Stimulated activated CD8-positive, alpha-beta memory T cell treated with anti-CD3 and anti-CD28 coated beads, Interleukin-15, amount 100 ng/mL, for 4 hours (primary cell): ENCODE measurements at regions not wholly inside any gene's neighbourhood (a gene's known extent, or its start where the extent isn't known, plus 50 kb on each side); places are given as distances from the start of the nearest gene placed in this dataset.
"Not testable (repeated sequence)": the region's sequence is repeated elsewhere in the genome, so short reads cannot be mapped to it uniquely, and the experiment has no call there.

Experiments used
- DNase-seq, 2 donors: peaks; one replicate each; pipeline ENCODE4 v3.0.0-alpha.2; 2020; ENCODE audit warnings: low read depth in 2 of 2

DNA sequence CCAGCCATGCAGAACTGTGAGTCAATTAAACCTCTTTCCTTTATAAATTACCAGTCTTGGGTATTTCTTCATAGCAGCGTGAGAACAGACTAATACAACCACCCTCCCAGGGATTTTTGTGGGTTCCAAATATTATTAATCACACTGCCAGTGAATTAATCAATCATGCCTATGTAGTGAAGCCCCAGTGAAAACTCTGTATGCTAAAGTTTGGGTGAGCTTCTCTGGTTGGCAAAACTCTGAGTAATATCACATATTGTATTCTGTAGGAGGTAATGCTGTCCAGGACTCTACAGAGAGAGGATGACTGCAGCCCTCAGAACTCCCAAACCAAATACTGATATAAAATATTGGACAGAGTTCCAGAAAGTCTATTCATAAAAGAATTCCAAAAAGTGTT, 216.9 kb downstream of the RPAP3 start:
- no peak for DNase-seq

DNA sequence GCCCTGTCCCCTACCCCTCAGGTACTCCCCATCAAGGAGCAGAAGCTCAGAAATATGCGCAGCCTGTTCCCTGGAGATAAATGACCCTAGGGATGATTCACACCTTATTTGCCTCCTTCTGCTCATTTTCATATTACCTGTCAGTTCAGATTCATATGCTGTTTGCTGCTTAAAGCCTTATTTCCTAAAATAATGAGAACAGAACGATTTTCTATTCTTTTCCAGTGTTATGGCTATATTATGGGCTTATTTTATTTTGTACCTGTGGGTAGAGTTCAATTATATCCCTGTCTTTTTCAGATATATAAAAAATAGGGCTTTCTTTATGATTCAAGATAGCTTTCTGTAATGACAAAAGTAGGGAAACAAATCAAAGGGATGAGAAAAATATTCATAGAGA, 224.8 kb downstream of the RPAP3 start:
- DNase-seq = no peak

DNA sequence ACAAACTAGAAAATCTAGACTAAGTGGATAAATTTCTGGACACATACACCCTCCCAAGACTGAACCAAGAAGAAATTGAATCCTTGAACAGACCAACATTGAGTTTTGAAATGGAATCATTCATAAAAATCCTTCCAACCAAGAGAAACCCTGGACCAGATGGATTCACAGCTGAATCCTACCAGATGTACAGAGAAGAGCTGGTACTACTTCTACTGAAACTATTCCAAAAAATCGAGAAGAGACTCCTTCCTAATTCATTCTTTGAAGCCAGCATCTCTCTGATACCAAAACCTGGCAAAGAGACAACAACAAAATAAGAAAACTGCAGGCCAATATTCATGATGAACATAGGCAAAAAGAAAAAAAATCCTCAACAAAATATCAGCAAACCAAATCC, 227.4 kb downstream of the RPAP3 start:
- no peak for DNase-seq

DNA sequence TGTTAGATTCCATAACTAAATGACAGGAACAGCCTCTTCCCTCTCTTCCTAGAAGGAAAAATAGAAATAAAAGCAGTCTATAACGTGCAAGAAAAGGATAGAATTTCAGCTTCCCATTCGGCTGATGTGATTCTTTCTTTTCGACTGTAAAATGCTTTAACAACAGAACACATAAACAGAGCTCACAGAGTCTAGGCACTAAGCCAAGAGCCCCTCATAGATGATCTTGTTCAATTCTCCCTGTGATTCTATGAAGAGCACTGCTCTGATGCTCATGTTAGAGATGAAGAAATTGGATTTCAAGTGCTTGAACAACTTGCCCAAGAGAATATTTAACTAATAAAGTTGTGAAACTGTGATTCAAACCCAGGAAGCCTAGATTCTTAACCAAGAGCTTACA, 232.7 kb downstream of the RPAP3 start:
- no peak for DNase-seq

DNA sequence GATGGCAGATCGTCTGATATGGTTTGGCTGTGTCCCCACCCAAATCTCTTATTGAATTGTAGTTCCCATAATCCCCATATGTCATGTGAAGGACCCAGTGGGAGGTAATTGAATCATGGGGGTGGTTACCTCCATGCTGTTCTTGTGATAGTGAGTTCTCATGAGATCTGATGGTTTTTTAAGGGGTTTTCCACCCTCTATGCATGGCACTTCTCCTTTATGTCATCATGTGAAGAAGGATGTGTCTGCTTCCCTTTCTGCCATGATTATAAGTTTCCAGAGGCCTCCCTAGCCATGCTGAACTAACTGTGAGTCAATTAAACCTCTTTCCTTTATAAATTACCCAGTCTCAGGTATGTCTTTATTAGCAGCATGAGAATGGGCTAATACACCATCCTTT, 235.5 kb downstream of the RPAP3 start:
- not testable (repeated sequence) for DNase-seq

DNA sequence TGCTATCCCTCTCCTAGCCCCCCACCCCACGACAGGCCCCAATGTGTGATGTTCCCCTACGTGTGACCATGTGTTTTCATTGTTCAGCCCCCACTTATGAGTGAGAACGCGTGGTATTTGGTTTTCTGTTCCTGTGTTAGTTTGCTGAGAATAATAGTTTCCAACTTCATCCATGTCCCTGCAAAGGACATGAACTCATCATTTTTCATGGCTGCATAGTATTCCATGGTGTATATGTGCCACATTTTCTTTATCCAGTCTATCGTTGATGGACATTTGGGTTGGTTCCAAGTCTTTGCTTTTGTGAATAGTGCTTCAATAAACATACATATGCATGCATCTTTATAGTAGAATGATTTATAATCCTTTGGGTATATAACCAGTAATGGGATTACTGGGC, 241.9 kb downstream of the RPAP3 start:
- not testable (repeated sequence) for DNase-seq

DNA sequence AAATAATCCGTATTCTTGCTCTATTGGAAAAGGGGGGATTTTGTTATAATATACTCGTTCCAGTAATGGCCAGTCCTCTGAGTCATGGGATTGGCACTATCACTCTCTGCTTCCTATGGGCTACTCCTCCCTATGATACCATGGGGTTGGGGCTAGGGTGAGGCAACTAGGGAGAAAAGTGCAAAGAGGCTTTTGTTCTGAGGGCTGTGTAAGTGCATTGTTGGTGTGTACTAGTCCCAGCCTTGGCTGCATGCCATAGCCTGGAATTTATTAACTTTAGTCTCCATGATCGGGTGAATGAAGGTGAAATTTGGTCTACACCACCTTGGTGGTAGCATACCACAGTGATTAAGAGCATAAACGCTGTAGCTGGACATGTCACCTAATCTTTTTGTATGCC, 247.6 kb downstream of the RPAP3 start:
- DNase-seq = no peak

DNA sequence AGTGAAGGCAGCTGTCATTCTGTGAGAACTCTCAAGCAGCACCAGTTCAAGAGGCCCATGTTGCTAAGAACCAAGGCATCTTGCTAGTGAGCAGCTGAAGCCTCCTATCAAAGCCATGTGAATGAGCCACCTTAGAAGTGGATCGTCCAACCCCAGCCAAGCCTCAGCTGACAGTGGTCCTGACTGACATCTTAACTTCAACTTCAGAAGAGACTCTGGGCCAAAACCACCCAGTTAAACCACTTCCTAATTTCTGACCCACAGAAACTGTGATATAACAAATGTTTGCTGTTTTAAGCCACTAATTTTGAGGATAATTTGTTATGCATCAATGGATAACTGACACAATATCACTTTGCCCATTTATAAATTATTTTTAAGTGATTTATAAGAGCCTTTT, 256.0 kb downstream of the RPAP3 start:
- no peak for DNase-seq

DNA sequence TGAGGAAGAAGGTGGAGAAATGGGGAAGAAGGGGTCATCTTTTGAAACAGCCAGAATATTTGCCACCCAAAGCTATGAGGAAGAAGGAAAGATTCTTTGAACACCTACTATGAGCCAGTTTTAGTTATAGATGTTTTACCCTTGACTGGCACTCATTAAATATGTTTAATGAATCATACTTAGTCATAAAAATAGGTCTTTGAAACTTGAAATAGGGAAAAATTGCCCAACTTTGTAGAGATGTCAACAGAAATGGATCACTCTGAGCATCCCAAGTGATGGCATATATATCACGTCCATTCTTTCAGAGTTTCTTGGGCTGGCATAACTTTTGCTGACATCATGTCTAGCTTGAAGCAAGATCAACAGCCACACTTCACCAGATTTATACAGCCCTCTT, 263.5 kb downstream of the RPAP3 start:
- DNase-seq = no peak

DNA sequence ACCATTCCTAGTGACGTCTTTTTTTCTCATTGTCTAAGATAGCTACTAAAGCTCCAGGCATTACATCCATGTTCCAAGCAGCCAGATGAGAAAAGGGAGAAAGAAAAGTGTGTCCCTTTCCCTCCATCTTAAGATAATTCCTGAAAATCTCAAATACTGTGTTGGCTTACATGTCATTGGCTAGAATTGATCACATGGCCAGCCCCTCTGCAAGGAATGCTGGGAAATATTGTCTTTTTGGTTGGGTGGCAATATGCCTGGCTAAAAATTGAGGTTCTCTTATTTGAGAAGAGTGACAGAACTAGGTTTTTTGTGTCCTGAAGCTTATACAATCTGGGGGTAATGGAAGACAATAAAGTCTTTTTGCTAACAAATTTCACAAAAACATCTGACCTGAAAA, 264.3 kb downstream of the RPAP3 start:
- no peak for DNase-seq

DNA sequence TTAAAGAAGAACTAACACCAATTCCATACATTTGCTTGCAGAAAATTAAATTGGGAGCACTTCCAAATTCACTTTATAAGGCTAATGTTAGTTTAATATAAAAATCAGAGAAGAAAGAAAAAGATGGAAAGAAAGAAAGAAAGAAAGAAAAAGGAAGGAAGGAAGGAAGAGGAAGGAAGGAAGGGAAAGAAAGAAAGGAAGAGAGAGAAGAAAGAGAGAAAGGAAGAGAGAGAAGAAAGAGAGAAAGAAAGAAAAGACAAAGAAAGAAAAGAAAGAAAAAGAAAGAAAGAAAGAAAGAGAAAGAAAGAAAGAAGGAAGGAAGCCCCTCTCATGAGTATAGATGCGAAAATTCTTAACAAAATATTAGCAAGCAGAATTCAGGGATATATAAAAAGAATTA, 267.7 kb downstream of the RPAP3 start:
- no peak for DNase-seq

DNA sequence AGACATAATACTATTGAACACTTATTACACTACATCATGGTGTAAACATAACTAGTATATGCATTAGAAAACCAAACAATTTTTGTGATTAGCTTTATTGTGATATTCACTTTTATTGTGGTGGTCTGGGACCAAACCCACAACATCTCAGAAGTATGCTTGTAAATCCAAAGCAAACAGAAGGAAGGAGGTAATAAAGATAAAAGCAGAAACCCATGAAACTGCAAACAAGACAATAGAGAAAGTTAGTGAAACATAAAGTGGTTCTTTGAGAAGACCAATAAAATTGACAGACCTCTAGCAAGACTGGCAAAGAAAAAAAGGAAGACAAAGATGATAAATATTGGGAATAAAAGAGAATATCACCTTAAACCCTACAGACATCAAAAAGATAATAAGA, 268.3 kb downstream of the RPAP3 start:
- DNase-seq = no peak

DNA sequence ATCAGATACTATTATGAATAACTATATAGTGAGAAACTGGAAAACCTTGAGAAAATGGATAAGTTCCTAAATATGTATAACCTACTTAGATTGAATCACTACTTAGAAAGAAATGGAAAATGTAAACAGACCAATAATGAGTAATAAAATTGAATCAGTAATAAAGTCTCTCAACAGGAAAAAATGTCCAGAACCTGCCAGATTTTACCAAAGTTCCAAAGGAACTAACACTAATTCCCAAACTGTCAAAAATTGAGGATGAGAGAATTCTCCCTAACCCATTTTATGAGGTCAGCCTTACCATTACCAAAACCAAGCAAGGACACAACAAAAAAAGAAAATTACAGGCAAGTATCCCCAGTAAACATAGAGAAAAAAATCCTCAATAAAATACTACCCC, 272.0 kb downstream of the RPAP3 start:
- no peak for DNase-seq

DNA sequence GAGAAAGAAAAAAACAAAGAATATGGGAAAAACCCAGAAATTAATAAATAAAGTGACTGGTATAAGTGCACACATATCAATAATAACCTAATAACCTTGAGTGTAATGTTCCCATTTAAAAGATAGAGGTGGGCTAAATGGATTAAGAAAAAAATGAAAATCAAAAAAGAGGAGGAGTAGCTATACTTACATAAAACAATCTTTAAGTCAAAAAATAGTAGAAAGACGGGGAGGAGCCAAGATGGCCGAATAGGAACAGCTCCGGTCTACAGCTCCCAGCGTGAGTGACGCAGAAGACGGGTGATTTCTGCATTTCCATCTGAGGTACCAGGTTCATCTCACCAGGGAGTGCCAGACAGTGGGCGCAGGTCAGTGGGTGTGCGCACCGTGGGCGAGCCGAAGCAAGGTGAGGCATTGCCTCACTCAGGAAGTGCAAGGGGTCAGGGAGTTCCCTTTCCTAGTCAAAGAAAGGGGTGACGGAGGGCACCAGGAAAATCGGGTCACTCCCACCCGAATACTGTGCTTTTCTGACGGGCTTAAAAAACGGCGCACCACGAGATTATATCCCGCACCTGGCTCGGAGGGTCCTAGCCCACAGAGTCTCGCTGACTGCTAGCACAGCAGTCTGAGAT, 279.0 kb downstream of the RPAP3 start:
- DNase-seq = peak; percentile 12 to 20

DNA sequence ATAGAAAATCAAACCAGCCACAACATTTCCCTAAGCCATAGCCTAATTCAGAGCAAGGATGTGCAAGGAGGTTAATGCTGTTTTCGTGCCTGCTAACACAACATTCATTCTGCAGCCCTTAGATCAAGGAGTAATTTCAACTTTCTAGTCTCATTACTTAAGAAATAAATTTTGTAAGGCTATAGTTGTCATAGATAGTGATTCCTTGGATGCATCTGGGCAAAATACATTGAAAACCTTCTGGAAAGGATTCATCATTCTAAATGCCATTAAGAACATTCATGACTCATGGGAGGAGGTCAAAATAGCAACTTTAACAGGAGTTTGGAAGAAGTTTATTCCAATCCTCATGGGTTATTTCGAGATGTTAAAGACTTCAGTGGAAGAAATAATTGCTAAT, 283.2 kb downstream of the RPAP3 start:
- no peak for DNase-seq

DNA sequence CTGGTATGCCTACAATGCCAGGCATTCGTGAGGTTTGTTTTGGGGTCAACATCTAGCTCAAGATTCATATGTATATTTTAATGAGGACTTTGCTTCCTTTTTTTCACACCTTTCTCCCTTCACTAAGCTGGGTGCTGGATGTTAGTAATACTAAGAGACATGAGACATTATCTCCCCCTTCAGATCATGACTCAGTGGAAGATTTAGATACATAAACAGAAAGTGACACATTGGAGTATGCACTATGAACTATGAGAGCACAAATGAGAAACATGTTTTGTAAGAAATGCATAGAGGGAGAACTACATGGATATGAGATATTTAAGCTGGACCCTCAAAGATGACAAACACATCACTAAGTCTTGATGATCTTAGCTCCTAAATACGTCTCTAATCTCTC, 286.3 kb downstream of the RPAP3 start:
- no peak for DNase-seq

DNA sequence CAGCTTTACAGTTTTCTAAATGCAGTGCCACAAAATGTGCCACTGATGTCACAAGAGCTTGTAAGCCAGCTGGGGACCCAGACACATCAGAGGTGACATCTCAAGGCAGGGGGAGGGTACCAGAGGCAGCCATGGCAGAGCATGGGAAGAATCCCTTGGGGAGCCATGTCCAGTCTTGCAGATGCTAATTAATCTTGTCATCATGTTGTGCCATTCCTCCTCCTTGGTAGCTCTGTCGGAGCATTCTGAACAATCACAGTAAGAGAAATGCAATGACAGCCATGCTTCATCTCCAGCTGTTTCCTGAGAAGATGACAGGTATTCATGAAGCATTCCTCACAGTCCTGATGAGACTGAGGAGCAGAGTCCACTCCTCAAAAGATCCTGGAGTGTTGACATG, 287.9 kb downstream of the RPAP3 start:
- no peak for DNase-seq

DNA sequence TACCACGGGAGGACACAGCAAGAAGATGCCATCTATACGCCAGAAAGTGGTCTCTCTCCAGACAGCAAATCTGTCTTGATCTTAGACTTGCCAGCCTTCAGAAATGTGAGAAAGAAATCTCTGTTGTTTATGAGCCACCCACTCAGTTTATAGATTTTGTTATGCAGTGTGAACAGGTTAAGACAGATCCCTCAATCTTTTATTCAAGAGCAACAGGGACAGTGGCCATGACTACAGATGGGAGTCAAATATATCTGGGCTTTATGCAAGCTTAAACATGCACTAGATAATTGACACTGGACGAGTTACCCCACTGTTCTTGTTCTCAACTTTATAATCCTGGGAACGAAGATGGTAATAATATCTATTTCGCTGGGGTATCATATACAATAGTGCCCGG, 288.7 kb downstream of the RPAP3 start:
- DNase-seq = no peak

DNA sequence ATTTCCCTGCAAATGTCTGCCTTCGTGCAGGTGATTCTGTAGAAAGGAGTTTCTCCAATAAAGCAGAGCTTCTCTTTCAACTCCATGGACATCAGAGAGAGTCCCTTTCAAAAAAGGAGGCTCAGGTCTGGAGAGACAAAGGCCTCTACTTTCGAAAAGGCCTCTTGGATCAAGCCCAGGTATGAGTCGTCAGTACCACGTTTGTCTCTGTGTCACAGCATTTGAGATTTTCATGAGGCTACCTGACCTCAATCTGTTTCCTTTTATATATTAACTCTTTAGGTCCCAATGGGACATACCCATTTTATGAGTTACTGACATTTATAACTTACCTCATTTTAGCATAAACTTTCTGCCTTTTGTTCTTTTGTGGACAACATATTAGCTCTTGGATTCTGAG, 290.8 kb downstream of the RPAP3 start:
- no peak for DNase-seq

DNA sequence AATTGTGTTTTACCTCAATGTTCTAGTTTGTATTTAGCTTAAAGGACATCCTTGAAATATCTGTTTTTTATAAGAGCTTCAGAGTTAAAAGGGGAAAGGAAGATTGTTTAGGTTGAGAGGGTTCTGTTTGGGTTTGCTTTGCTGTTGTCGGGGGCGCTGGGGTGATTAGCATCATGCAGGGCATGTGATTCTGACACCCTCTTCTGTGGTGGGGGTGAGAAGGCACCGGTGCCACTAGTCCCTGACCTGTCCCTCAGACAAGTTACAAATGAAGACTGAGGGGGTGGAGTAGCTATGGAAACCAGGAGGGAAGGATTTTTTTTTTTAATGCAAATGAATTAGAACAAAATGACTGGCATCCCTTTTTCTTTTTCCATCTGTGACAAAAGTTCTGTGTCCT, 291.3 kb downstream of the RPAP3 start:
- no peak for DNase-seq

DNA sequence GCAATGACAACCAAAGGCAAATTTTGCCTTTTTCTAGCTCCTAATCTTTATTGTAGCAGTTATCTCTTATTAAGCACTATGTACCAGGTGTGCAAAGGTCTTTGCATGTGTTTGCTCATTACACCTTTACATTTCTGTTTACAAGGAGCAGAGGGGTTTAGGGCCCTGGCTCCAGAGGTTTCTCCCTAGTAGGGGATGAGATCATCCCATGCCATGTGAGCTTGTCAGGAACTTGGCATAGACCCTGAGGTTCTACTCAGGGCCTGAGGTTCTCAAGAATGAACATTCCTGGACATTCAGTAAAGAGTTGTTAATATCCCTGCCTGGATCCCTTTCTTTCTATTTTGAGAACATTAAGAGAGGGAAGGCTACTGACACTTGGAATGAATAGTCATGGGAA, 292.0 kb downstream of the RPAP3 start:
- no peak for DNase-seq

DNA sequence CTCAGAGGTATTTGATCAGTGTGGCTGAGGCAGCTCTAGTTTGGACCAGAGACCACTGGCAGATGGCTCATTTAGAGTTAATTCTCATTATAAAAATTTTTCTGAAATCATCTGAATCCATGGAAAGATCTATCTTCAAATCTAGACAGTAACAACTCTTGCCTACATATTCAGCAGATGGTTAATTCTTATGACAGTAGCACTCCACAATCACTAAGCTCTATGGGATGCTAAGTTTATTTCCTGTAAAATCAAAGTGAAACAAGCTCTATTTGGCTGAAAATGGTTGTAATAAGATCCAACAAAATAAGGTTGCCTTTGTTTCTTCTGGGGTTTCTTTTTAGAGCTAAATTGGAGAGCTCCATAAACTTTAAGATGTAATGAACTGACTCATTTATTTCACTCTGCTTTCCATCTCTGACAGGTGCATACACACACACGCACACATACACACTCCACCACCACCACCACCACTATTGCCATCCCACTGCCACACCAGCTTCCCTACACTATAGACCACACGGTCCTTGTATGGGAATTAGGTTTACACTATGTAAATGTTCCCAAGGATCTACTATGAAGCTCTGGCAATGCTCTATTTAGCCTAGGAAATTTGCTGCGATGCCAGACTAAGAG, 293.1 kb downstream of the RPAP3 start:
- no peak for DNase-seq

DNA sequence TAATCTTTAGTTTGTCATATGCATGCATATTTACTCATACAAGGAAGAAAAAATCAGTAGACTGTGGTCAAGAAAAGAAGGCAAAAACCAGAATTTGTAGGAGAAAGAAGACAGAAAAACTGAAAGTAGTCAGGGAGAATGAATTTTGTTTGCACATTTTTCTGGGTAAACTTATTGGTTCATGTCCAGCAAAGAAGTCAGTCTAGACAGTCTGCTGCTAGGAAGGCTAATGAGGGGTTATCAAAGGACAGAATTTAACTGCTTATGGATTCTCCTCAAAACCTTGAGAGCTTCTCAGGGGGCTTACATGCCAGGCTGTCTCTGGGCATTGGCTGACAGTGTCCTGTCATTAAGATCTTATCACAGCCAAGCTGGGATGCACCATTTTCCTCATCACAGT, 293.9 kb downstream of the RPAP3 start:
- no peak for DNase-seq

DNA sequence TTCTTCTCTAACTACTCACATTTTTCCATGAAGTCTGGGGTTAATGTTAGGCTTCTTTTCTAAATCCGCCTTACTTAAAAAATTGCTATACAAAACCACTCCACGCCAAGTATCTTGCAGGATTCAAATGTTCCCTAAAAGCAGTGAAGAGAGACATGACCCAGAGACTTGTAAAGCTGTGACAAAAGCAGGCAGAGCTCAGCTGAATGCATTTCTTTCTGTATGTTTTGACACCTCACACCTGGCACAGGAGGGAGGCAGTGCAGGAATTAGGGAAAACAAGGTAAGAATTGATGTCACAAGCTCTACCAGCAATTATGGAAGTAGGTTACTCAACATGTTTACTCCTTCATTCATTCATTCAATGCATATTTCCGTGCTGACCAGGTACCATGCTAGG, 295.0 kb downstream of the RPAP3 start:
- no peak for DNase-seq
